Neural cell (in vitro differentiated cells): ENCODE measurements at regions not wholly inside any gene's neighbourhood (a gene's known extent, or its start where the extent isn't known, plus 50 kb on each side); places are given as distances from the start of the nearest gene placed in this dataset.

Source experiments
- H2AFZ ChIP-seq: fragments of 200-600, 300-800 bp; sonication (generic), shearing (Covaris generic); 2 replicates; pipeline ENCODE4 v1.6.0; 2014; ENCODE audit warnings: low read depth, mild to moderate bottlenecking, antibody characterized with exemption, low read length, moderate library complexity
- H3F3A ChIP-seq: fragments of 200-600 bp; shearing (Covaris generic); 2 replicates; pipeline ENCODE4 v1.6.1; 2016; ENCODE audit warnings: mild to moderate bottlenecking, moderate library complexity, mixed read lengths, antibody characterized with exemption, low read length; ENCODE audit not compliant: insufficient read depth, poor library complexity, severe bottlenecking
- H3K27ac ChIP-seq: fragments of 200-600, 300-800 bp; sonication (generic), shearing (Covaris generic); 2 replicates; pipeline ENCODE4 v1.5.1; 2014; ENCODE audit warnings: mild to moderate bottlenecking, low read length, moderate library complexity
- H3K27me3 ChIP-seq: fragments of 300-800, 200-600 bp; sonication (generic), shearing (Covaris generic); 2 replicates; pipeline ENCODE4 v1.6.0; 2014; ENCODE audit warnings: mild to moderate bottlenecking, low read depth, low read length, moderate library complexity; ENCODE audit not compliant: insufficient read depth
- H3K36me3 ChIP-seq: fragments of 300-800, 200-600 bp; sonication (generic), shearing (Covaris generic); 2 replicates; pipeline ENCODE4 v1.5.1; 2014; ENCODE audit warnings: mild to moderate bottlenecking, antibody characterized with exemption, low read length, moderate library complexity; ENCODE audit not compliant: insufficient read depth
- H3K4me2 ChIP-seq: fragments of 300-800, 200-600 bp; sonication (generic), shearing (Covaris generic); 2 replicates; pipeline ENCODE4 v1.6.0; 2014; ENCODE audit warnings: mild to moderate bottlenecking, low read length
- H3K4me3 ChIP-seq: fragments of 300-800, 200-600 bp; sonication (generic), shearing (Covaris generic); 2 replicates; pipeline ENCODE4 v1.5.1; 2014; ENCODE audit warnings: mild to moderate bottlenecking, low read length, moderate library complexity
- H3K79me2 ChIP-seq: fragments of 200-600 bp; shearing (Covaris generic); replicated peaks from 2 replicates; pipeline ENCODE4 v1.6.0; 2014; ENCODE audit warnings: mild to moderate bottlenecking, low read length, moderate library complexity; ENCODE audit not compliant: insufficient read depth
- H3K9ac ChIP-seq: fragments of 300-800, 200-600 bp; sonication (generic), shearing (Covaris generic); 2 replicates; pipeline ENCODE4 v1.6.1; 2016; ENCODE audit warnings: mild to moderate bottlenecking, low read length, mixed read lengths
- H3K9me2 ChIP-seq: fragments of 200-600 bp; shearing (Covaris generic); 2 replicates; pipeline ENCODE4 v1.6.1; 2016; ENCODE audit warnings: mild to moderate bottlenecking, low read length, mixed read lengths; ENCODE audit not compliant: insufficient read depth
- H3K9me3 ChIP-seq: fragments of 200-600, 300-800 bp; sonication (generic), shearing (Covaris generic); 2 replicates; pipeline ENCODE4 v1.6.1; 2016; ENCODE audit warnings: mild to moderate bottlenecking, mixed run types, low read length, moderate library complexity, mixed read lengths
- H4K20me1 ChIP-seq: fragments of 200-600 bp; shearing (Covaris generic); 2 replicates; pipeline ENCODE4 v1.6.1; 2016; ENCODE audit warnings: mild to moderate bottlenecking, mixed run types; ENCODE audit not compliant: insufficient read depth
- EP300 ChIP-seq: fragments of 450-650 bp; conservative IDR thresholded peaks from 2 replicates; pipeline ENCODE4 v1.6.1; 2014; ENCODE audit warnings: antibody characterized with exemption, mild to moderate bottlenecking, moderate library complexity; ENCODE audit not compliant: poor library complexity, severe bottlenecking
- EZH2 ChIP-seq: fragments of 200-600, 300-800 bp; shearing (Covaris generic), sonication (generic); IDR thresholded peaks from 2 replicates; pipeline ENCODE4 v1.6.1; 2014; ENCODE audit warnings: antibody characterized with exemption, low read length, borderline replicate concordance, mild to moderate bottlenecking; ENCODE audit not compliant: insufficient read depth, poor library complexity, severe bottlenecking
- MXI1 ChIP-seq: fragments of 450-650 bp; conservative IDR thresholded peaks from 2 replicates; pipeline ENCODE4 v1.6.1; 2014; ENCODE audit warnings: antibody characterized with exemption, mild to moderate bottlenecking; ENCODE audit not compliant: poor library complexity, severe bottlenecking
- POLR2AphosphoS5 ChIP-seq: IDR thresholded peaks from 2 replicates; pipeline ENCODE4 v1.6.1; 2012
- RAD21 ChIP-seq: fragments of 450-650 bp; conservative IDR thresholded peaks from 2 replicates; pipeline ENCODE4 v1.6.1; 2014; ENCODE audit warnings: antibody characterized with exemption, mild to moderate bottlenecking, moderate library complexity
- SMC3 ChIP-seq: fragments of 450-650 bp; conservative IDR thresholded peaks from 2 replicates; pipeline ENCODE4 v1.6.1; 2014; ENCODE audit warnings: antibody characterized with exemption, mild to moderate bottlenecking, moderate library complexity; ENCODE audit not compliant: poor library complexity
- TAF1 ChIP-seq: IDR thresholded peaks from 2 replicates; pipeline ENCODE4 v1.6.1; 2012; ENCODE audit warnings: low read depth
- TF ChIP-seq, protein P1 (sequence below): fragments of 450-650 bp; IDR thresholded peaks from 2 replicates; pipeline ENCODE4 v1.5.1; 2014; ENCODE audit warnings: antibody characterized with exemption, mild to moderate bottlenecking, moderate library complexity; ENCODE audit not compliant: poor library complexity, severe bottlenecking
- TF ChIP-seq, protein P2 (sequence below): IDR thresholded peaks from 2 replicates; pipeline ENCODE4 v1.6.1; 2012; ENCODE audit warnings: borderline replicate concordance

DNA sequence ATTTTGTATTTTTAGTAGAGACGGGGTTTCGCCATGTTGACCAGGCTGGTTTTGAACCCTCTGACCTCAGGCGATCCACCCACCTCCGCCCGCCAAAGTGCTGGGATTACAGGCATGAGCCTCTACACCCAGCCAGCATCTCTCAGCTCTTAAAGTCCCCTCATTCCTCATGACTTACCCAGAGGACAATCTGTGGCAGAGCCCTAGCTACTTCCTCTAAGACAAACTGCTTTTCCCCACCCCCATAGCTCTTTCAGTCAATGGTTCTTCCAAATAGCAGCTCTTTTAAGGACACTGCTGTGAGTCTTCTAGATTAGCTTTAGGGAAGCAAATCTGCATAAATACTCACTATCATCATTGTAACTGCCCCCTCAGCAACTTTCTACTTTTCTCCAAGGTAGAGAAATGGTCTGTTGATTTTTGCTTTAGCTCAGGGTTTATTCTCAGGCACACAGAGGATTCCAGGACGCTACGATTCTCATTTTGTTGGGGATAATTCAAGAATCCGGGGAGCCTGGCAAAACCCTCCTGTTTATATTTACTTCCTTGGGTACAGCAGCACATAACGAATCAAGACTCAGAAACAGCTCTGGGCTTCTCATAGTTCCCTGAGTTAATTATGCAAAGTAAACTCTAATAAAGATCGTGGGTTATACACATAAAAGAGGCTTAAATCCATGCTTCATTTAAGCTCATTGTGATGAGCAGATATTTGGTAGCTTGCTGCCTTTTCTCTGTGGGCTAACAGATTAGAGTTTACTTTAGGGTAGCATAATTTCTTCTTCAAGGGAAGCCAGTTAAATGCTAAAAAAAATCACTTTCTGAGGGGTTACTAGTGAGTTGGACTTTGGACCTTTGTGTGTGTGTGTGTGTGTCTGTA, 357.4 kb downstream of the TDRD3 start:
- H3K4me3 ChIP-seq: no peak overlapping the region
- no peak overlapping the region for H3K4me2 ChIP-seq
- H2AFZ ChIP-seq: no peak overlapping the region

DNA sequence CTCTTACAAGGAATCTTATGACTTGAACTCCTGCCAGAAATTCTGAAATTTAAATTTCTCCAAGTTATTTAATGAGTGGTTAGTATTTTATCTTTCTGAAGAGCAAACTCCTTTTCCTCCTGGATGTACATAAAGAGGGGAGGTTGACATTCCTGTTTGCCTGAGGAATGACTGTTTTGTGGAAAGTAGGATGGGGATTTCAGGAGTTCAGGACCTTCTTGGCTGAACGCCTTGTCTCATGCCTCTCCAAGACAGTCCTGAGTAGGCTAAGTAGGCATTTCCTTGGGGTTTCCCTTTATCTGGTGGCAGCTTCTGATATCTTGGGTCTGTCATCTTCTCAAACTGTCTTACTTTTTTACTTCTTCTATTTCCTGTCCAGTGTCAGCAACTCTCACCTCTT, 356.6 kb downstream of the TDRD3 start:
- H3K9me2 ChIP-seq: no peaks in the 10 kb centered on the region
- no peak overlapping the region for H3K27ac ChIP-seq
- H3K4me3 ChIP-seq: no peak overlapping the region
- H2AFZ ChIP-seq: no peak overlapping the region
- H3K79me2 ChIP-seq: no peaks in the 10 kb centered on the region
- H3F3A ChIP-seq: no peaks in the 10 kb centered on the region
- no peaks in the 10 kb centered on the region for H3K36me3 ChIP-seq
- TF ChIP-seq, protein P1, sequence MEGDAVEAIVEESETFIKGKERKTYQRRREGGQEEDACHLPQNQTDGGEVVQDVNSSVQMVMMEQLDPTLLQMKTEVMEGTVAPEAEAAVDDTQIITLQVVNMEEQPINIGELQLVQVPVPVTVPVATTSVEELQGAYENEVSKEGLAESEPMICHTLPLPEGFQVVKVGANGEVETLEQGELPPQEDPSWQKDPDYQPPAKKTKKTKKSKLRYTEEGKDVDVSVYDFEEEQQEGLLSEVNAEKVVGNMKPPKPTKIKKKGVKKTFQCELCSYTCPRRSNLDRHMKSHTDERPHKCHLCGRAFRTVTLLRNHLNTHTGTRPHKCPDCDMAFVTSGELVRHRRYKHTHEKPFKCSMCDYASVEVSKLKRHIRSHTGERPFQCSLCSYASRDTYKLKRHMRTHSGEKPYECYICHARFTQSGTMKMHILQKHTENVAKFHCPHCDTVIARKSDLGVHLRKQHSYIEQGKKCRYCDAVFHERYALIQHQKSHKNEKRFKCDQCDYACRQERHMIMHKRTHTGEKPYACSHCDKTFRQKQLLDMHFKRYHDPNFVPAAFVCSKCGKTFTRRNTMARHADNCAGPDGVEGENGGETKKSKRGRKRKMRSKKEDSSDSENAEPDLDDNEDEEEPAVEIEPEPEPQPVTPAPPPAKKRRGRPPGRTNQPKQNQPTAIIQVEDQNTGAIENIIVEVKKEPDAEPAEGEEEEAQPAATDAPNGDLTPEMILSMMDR: no peak
- TF ChIP-seq EP300: no peak
- TF ChIP-seq RAD21: no peak
- no peak for TF ChIP-seq EZH2
- no peak for TF ChIP-seq MXI1
- TF ChIP-seq, protein P2, sequence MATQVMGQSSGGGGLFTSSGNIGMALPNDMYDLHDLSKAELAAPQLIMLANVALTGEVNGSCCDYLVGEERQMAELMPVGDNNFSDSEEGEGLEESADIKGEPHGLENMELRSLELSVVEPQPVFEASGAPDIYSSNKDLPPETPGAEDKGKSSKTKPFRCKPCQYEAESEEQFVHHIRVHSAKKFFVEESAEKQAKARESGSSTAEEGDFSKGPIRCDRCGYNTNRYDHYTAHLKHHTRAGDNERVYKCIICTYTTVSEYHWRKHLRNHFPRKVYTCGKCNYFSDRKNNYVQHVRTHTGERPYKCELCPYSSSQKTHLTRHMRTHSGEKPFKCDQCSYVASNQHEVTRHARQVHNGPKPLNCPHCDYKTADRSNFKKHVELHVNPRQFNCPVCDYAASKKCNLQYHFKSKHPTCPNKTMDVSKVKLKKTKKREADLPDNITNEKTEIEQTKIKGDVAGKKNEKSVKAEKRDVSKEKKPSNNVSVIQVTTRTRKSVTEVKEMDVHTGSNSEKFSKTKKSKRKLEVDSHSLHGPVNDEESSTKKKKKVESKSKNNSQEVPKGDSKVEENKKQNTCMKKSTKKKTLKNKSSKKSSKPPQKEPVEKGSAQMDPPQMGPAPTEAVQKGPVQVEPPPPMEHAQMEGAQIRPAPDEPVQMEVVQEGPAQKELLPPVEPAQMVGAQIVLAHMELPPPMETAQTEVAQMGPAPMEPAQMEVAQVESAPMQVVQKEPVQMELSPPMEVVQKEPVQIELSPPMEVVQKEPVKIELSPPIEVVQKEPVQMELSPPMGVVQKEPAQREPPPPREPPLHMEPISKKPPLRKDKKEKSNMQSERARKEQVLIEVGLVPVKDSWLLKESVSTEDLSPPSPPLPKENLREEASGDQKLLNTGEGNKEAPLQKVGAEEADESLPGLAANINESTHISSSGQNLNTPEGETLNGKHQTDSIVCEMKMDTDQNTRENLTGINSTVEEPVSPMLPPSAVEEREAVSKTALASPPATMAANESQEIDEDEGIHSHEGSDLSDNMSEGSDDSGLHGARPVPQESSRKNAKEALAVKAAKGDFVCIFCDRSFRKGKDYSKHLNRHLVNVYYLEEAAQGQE: no peak
- no peak overlapping the region for H3K9ac ChIP-seq
- H3K27me3 ChIP-seq: no peaks in the 10 kb centered on the region
- H3K4me2 ChIP-seq: no peak overlapping the region
- no peaks in the 10 kb centered on the region for H3K9me3 ChIP-seq
- H4K20me1 ChIP-seq: no peaks in the 10 kb centered on the region

More for the DNA sequence above, 357.4 kb downstream of the TDRD3 start:
- Histone ChIP-seq H3K9me3 (no peaks in the 10 kb centered on the region), H3K36me3 (no peaks in the 10 kb centered on the region), H3K27me3 (no peaks in the 10 kb centered on the region), H3K79me2 (no peaks in the 10 kb centered on the region), H3K27ac (no peak overlapping the region), H3K9me2 (no peaks in the 10 kb centered on the region), H4K20me1 (no peaks in the 10 kb centered on the region), H3F3A (no peaks in the 10 kb centered on the region), H3K9ac (no peak overlapping the region)
- TF ChIP-seq MXI1 (no peak), SMC3 (no peak), TAF1 (no peak), RAD21 (no peak), EZH2 (no peak), EP300 (no peak), POLR2AphosphoS5 (no peak)
- TF ChIP-seq, protein P1: no peak
- TF ChIP-seq, protein P2: no peak
